ENCODE measurements at regions not wholly inside any gene's neighbourhood (a gene's known extent, or its start where the extent isn't known, plus 50 kb on each side); places are given as distances from the start of the nearest gene placed in this dataset.

DNA sequence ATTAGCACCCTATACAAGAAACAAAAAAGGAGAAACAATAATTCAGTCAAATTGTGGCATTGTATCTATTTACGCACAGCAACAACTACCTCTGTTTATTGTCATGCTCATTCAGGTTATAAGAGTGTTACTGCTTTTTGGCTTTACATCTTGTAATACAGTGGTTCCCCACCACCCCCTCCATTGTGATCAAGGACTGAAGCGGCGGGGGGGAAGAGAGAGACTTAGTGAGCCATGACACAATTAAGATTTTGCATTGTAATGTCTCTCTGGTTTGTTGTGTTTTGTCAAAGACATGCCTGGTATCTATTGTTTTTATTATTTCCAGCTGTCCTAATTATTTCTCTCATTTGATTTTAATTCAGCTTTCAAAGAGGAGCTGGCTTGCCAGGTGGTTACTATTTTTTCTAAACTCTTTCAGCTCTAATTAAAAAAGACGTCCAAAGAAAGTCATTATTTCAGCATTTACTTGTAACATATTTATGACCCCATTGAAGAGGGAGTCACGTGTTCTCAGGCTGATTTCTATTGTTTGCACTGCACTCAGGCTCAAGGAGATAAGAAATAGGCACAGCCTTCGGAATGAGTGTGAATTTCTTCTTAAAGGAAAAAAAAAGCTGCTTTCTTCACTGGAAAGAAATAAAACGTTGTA is 234.4 kb upstream of the TBL1XR1 start:
- ChIA-PET POLR2A (interaction anchor here (0.6 kb wide), 1 partner anchor 115 kb away, joined by 4 read pairs; no protein-coding TSS in a partner anchor), CTCF (interaction anchor here (0.7 kb wide), 1 partner anchor 264 kb away, joined by 4 read pairs; no protein-coding TSS in a partner anchor)
- H3K9me3 ChIP-seq (ENCODE audit: control extremely low read depth in 1 of 3, control insufficient read depth in 2 of 3, insufficient read depth in 1 of 3, low read length in 2 of 3), result no peaks in the 10 kb centered on the region
- no peaks in the 10 kb centered on the region for H3K79me2 ChIP-seq (ENCODE audit: control insufficient read depth, insufficient read depth, low read length)
- no peaks in the 10 kb centered on the region for H4K20me1 ChIP-seq (ENCODE audit: control insufficient read depth, insufficient read depth, low read length, poor library complexity, severe bottlenecking)
- no peak overlapping the region for H3K27ac ChIP-seq (ENCODE audit: low read length in 2 of 2)
- Mint-ChIP-seq H3K4me3 (no peak overlapping the region), H3K27me3 (no peaks in the 10 kb centered on the region), H3K27ac (no peak overlapping the region), H3K4me1 (peaks cover 11% of the 10 kb centered on the region), H3K9me3 (ENCODE audit: insufficient read depth) (no peaks in the 10 kb centered on the region)
- no peak overlapping the region for H2AFZ ChIP-seq (ENCODE audit: insufficient read depth, low read depth, low read length, poor library complexity, severe bottlenecking)
- ATAC-seq (ENCODE audit: low read depth) (no peak), DNase-seq (no peak)
- H3K4me3 ChIP-seq (ENCODE audit: control extremely low read depth in 1 of 5, extremely low read depth in 1 of 5, insufficient read depth in 1 of 5, low read depth in 2 of 5, low read length in 4 of 5), result no peak overlapping the region
- no CpG with 5 or more reads among the region's 7 CpGs for WGBS (ENCODE audit: insufficient coverage)
- no peak overlapping the region for H3K4me2 ChIP-seq (replicated peaks; ENCODE audit: low read depth, low read length, poor library complexity, severe bottlenecking)
- TF ChIP-seq, protein P1, sequence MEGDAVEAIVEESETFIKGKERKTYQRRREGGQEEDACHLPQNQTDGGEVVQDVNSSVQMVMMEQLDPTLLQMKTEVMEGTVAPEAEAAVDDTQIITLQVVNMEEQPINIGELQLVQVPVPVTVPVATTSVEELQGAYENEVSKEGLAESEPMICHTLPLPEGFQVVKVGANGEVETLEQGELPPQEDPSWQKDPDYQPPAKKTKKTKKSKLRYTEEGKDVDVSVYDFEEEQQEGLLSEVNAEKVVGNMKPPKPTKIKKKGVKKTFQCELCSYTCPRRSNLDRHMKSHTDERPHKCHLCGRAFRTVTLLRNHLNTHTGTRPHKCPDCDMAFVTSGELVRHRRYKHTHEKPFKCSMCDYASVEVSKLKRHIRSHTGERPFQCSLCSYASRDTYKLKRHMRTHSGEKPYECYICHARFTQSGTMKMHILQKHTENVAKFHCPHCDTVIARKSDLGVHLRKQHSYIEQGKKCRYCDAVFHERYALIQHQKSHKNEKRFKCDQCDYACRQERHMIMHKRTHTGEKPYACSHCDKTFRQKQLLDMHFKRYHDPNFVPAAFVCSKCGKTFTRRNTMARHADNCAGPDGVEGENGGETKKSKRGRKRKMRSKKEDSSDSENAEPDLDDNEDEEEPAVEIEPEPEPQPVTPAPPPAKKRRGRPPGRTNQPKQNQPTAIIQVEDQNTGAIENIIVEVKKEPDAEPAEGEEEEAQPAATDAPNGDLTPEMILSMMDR (IDR thresholded peaks at IDR 0.05), result no peak
- no peak for TF ChIP-seq EZH2 (IDR thresholded peaks at IDR 0.05; ENCODE audit: borderline replicate concordance, insufficient read depth, low read depth, low read length, poor library complexity, severe bottlenecking)
- no peaks in the 10 kb centered on the region for H3K27me3 ChIP-seq (replicated peaks in 1 of 4; ENCODE audit: control extremely low read depth in 1 of 4, control insufficient read depth in 3 of 4, insufficient read depth in 4 of 4, low read length in 3 of 4)
- intact Hi-C loops (cut with micrococcal nuclease), result no loop called here
- no peaks in the 10 kb centered on the region for H3K36me3 ChIP-seq (replicated peaks in 1 of 2; ENCODE audit: control extremely low read depth in 1 of 2, control insufficient read depth in 1 of 2, extremely low read depth in 1 of 2, insufficient read depth in 2 of 2, low read length in 1 of 2)
- no peak overlapping the region for H3K9ac ChIP-seq (ENCODE audit: low read length)
- H3K4me1 ChIP-seq (ENCODE audit: control insufficient read depth in 2 of 2, insufficient read depth in 2 of 2, low read length in 2 of 2), result peaks cover 6 to 8% of the 10 kb centered on the region in 2 donors

DNA sequence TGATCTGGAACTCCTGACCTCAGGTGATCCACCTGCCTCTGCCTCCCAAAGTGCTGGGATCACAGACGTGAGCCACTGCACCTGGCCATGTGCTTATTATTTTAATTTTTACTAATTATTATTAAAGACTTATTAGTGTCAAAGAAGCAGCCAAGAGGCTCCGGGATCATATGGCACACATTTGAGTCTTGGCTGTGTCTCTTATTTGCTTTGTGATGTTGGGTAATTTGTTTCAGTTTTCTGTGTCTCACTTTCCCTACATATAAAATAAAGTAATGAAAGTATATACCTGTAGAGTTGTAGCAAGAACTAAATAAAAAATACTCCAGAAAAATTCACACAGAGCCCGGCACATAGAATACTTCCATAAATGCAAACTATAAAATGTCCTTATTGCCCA is 238.0 kb upstream of the TBL1XR1 start:
- WGBS (ENCODE audit: insufficient coverage), result no CpG with 5 or more reads among the region's 3 CpGs

More for the DNA sequence above, 238.0 kb upstream of the TBL1XR1 start:
- no peak overlapping the region for H2AFZ ChIP-seq (ENCODE audit: insufficient read depth, low read depth, low read length, poor library complexity, severe bottlenecking)
- Mint-ChIP-seq H3K9me3 (ENCODE audit: insufficient read depth) (no peaks in the 10 kb centered on the region), H3K27me3 (no peaks in the 10 kb centered on the region), H3K4me3 (no peak overlapping the region), H3K27ac (no peak overlapping the region), H3K4me1 (no peaks in the 10 kb centered on the region)
- no peak overlapping the region for H3K27ac ChIP-seq (ENCODE audit: low read length in 2 of 2)
- no peaks in the 10 kb centered on the region for H4K20me1 ChIP-seq (ENCODE audit: control insufficient read depth, insufficient read depth, low read length, poor library complexity, severe bottlenecking)
- ChIA-PET POLR2A (no interaction called here), CTCF (interaction anchor here (1.0 kb wide), 1 partner anchor 330 kb away, joined by 3 read pairs; no protein-coding TSS in a partner anchor)
- H3K4me3 ChIP-seq (ENCODE audit: control extremely low read depth in 1 of 5, extremely low read depth in 1 of 5, insufficient read depth in 1 of 5, low read depth in 2 of 5, low read length in 4 of 5), result no peak overlapping the region
- no peaks in the 10 kb centered on the region for H3K27me3 ChIP-seq (replicated peaks in 1 of 4; ENCODE audit: control extremely low read depth in 1 of 4, control insufficient read depth in 3 of 4, insufficient read depth in 4 of 4, low read length in 3 of 4)
- no peak overlapping the region for H3K4me2 ChIP-seq (replicated peaks; ENCODE audit: low read depth, low read length, poor library complexity, severe bottlenecking)
- H3K4me1 ChIP-seq (ENCODE audit: control insufficient read depth in 2 of 2, insufficient read depth in 2 of 2, low read length in 2 of 2), result no peaks in the 10 kb centered on the region
- no peaks in the 10 kb centered on the region for H3K36me3 ChIP-seq (replicated peaks in 1 of 2; ENCODE audit: control extremely low read depth in 1 of 2, control insufficient read depth in 1 of 2, extremely low read depth in 1 of 2, insufficient read depth in 2 of 2, low read length in 1 of 2)
- H3K79me2 ChIP-seq (ENCODE audit: control insufficient read depth, insufficient read depth, low read length), result no peaks in the 10 kb centered on the region
- H3K9me3 ChIP-seq (ENCODE audit: control extremely low read depth in 1 of 3, control insufficient read depth in 2 of 3, insufficient read depth in 1 of 3, low read length in 2 of 3), result no peaks in the 10 kb centered on the region
- no peak overlapping the region for H3K9ac ChIP-seq (ENCODE audit: low read length)
- DNase-seq (no peak), ATAC-seq (ENCODE audit: low read depth) (no peak)
- intact Hi-C loops (cut with micrococcal nuclease), result no loop called here
- TF ChIP-seq, protein P1 (IDR thresholded peaks at IDR 0.05), result no peak
- TF ChIP-seq EZH2 (IDR thresholded peaks at IDR 0.05; ENCODE audit: borderline replicate concordance, insufficient read depth, low read depth, low read length, poor library complexity, severe bottlenecking), result no peak
